Thyroid gland (tissue), 4 donors: ENCODE measurements at regions not wholly inside any gene's neighbourhood (a gene's known extent, or its start where the extent isn't known, plus 50 kb on each side); places are given as distances from the start of the nearest gene placed in this dataset.

Experiments
- DNase-seq, 2 donors: peaks; one replicate each; pipeline ENCODE4 v3.0.0-alpha.2; 2019
- H3K27ac ChIP-seq, 3 donors: fragments of 200-600 bp; sonication (generic); 1 replicate in 2 of 3; 2 replicates in 1 of 3; pipeline ENCODE4 v1.5.1; 2016 to 2019; ENCODE audit warnings: mild to moderate bottlenecking in 1 of 3, moderate library complexity in 1 of 3
- H3K27me3 ChIP-seq: fragments of 200-600 bp; sonication (generic); one replicate; pipeline ENCODE4 v1.5.1; 2019
- H3K36me3 ChIP-seq, 2 donors: fragments of 200-600 bp; sonication (generic); one replicate each; pipeline ENCODE4 v1.5.1; 2016 to 2019
- H3K4me1 ChIP-seq, 2 donors: fragments of 200-600 bp; sonication (generic); one replicate each; pipeline ENCODE4 v1.5.1; 2017 to 2019
- H3K4me3 ChIP-seq, 3 donors: fragments of 200-600 bp; sonication (generic); replicated peaks in 1 of 3; 1 replicate in 2 of 3; 2 replicates in 1 of 3; pipeline ENCODE4 v1.5.1; 2016; ENCODE audit warnings: mild to moderate bottlenecking in 1 of 3
- H3K9me3 ChIP-seq: fragments of 200-600 bp; sonication (generic); one replicate; pipeline ENCODE4 v1.5.1; 2017
- CTCF ChIP-seq, 6 experiments: fragments of 200-600 bp in 3 of 6; fragments of 450-650 bp in 3 of 6; sonication (generic) in 3 of 6; IDR thresholded peaks; one replicate each; pipeline ENCODE4 v1.5.1; 2016 to 2019; ENCODE audit warnings: antibody characterized with exemption in 6 of 6, mild to moderate bottlenecking in 2 of 6, inconsistent platforms in 1 of 6, moderate library complexity in 1 of 6
- POLR2A ChIP-seq, 2 donors: fragments of 450-650 bp; IDR thresholded peaks; one replicate each; pipeline ENCODE4 v1.6.1; 2017; ENCODE audit warnings: antibody characterized with exemption in 2 of 2, mild to moderate bottlenecking in 2 of 2, moderate library complexity in 1 of 2
- WGBS, 2 donors: methylation state at CpG; one replicate each; pipeline ENCODE4 v1.1.5; 2017; 5-methylcytosine and 5-hydroxymethylcytosine counted together
- intact Hi-C: fragments of 100-400 bp; cut with DNase I; formaldehyde crosslinking; loops from one replicate; pipeline ENCODE4 v1.15.1; 2023

DNA sequence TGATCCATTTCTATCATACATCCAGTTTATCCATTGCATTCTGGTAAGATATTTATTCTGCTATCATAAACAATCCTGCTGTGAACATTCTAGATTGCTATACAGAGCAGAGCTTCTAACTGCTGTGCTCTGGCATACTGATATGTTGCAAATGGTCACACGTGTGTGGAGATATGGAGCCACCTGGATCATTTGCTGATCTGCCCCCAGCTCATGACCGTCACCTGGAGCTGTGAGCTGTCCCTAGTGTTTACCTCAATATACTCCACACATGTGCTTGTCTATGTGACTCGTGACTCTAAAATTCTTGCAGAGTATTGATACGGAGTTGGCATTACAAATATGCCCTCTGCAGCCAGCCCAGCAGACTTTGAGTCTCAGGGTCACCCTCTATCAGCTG lies 164.5 kb upstream of the ZFHX3 start:
- Histone ChIP-seq H3K4me3 (no peak overlapping the region), H3K4me1 (peaks cover 10 to 28% of the 10 kb centered on the region in 2 donors), H3K27ac (no peak overlapping the region), H3K9me3 (no peaks in the 10 kb centered on the region), H3K36me3 (no peaks in the 10 kb centered on the region), H3K27me3 (no peaks in the 10 kb centered on the region)
- TF ChIP-seq POLR2A (IDR thresholded peaks at IDR 0.05) (no peak), CTCF (IDR thresholded peaks at IDR 0.05) (no peak)
- DNase-seq = no peak
- WGBS, 2 donors = 93 to 95% methylated on average over 4 of the region's 4 CpGs
- intact Hi-C loops = no loop called here

GRCh38 chr16:73210686-73211085 lies 162.8 kb upstream of the ZFHX3 start:
- 58 to 87% methylated on average over 1 of the region's 1 CpG for WGBS, 2 donors
- Histone ChIP-seq H3K4me1 (peaks cover 7 to 21% of the 10 kb centered on the region in 2 donors), H3K9me3 (no peaks in the 10 kb centered on the region), H3K36me3 (no peaks in the 10 kb centered on the region), H3K4me3 (no peak overlapping the region), H3K27ac (no peak overlapping the region), H3K27me3 (no peaks in the 10 kb centered on the region)
- no peak for TF ChIP-seq CTCF (IDR thresholded peaks at IDR 0.05)
- TF ChIP-seq POLR2A (IDR thresholded peaks at IDR 0.05) = no peak
- intact Hi-C loops = no loop called here
- no peak for DNase-seq

DNA sequence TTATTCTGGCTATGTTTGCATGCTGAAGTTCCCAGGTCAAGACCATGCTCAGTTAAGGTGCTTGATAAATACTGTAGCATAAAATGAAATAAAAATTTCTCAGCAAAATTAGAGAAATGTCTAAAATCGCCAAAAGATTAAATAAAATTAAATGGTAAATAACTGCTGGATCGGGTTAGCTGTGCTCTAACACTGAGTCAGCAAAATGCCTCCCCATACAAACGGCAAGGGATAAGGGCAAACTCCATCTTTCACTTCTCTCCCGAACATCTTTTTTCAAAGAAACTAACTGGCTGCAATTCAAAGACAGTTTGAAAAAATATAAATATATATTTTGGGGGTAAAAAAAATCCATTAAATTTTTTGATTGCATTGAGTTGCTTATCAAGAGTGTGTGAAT lies 162.2 kb upstream of the ZFHX3 start:
- 85 to 90% methylated on average over 4 of the region's 4 CpGs for WGBS, 2 donors
- no peak for TF ChIP-seq CTCF (IDR thresholded peaks at IDR 0.05)
- TF ChIP-seq POLR2A (IDR thresholded peaks at IDR 0.05) = no peak
- H3K9me3 ChIP-seq = no peaks in the 10 kb centered on the region
- H3K4me1 ChIP-seq = peaks cover 10 to 21% of the 10 kb centered on the region in 2 donors
- H3K27me3 ChIP-seq = no peaks in the 10 kb centered on the region
- no peak for DNase-seq
- intact Hi-C loops = no loop called here
- no peaks in the 10 kb centered on the region for H3K36me3 ChIP-seq
- no peak overlapping the region for H3K27ac ChIP-seq
- no peak overlapping the region for H3K4me3 ChIP-seq

DNA sequence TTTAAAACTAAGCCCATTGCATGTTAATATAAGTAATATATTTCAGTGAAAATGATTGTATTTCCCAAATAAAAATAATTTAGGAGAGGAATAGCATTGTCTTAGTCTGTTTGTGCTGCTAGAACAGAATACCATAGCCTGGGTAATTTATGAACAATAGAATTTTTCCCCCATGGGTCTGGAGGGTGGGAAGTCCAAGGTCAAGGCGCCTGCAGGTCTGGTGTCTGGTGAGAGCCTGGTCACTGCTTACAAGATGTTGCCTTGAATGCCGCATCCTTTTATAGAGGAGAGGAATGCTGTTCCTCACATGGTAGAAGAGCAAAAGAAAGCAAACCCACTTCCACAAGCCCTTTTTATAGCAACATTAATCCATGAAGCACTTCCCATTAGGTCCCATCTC lies 161.3 kb upstream of the ZFHX3 start:
- intact Hi-C loops = no loop called here
- no peaks in the 10 kb centered on the region for H3K9me3 ChIP-seq
- DNase-seq = no peak
- H3K4me1 ChIP-seq = peaks cover 17 to 25% of the 10 kb centered on the region in 2 donors
- WGBS, 2 donors = 90 to 93% methylated on average over 2 of the region's 2 CpGs
- H3K27ac ChIP-seq = no peak overlapping the region
- H3K27me3 ChIP-seq = no peaks in the 10 kb centered on the region
- H3K36me3 ChIP-seq = no peaks in the 10 kb centered on the region
- no peak overlapping the region for H3K4me3 ChIP-seq
- TF ChIP-seq POLR2A (IDR thresholded peaks at IDR 0.05) = no peak
- no peak for TF ChIP-seq CTCF (IDR thresholded peaks at IDR 0.05)

DNA sequence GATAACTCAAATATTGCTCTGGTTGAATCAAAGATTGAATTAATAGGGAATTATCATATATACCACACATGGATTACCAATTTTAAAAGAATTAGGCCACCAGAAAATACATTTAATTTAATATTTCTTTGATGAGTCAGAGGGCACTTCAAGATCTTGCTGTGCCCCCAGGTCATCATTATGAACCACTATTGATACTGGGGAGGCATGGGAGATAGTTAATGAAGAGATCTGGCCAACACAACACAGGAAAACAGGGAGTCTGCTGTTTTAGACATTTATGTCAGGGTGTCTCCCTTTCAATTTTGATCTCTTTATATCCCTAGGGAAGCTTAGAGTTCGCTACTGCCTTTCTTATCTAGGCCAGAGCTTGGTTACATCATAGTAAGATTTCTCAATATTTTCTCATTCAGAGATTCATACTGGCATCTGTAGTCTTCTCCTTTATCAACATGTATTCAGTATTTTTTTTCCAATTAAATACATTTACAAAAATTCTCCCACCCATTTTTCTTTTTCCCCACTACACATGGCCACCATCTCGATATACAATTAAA lies 158.3 kb upstream of the ZFHX3 start:
- intact Hi-C loops = no loop called here
- no peak overlapping the region for H3K4me3 ChIP-seq
- 81 to 93% methylated on average over 2 of the region's 2 CpGs for WGBS, 2 donors
- peaks cover 13 to 25% of the 10 kb centered on the region in 2 donors for H3K4me1 ChIP-seq
- no peaks in the 10 kb centered on the region for H3K9me3 ChIP-seq
- H3K27ac ChIP-seq = no peak overlapping the region
- H3K27me3 ChIP-seq = no peaks in the 10 kb centered on the region
- DNase-seq = no peak
- H3K36me3 ChIP-seq = no peaks in the 10 kb centered on the region
- TF ChIP-seq POLR2A (IDR thresholded peaks at IDR 0.05) = no peak
- TF ChIP-seq CTCF (IDR thresholded peaks at IDR 0.05) = no peak
